Osteocyte (in vitro differentiated cells): ENCODE measurements at regions not wholly inside any gene's neighbourhood (a gene's known extent, or its start where the extent isn't known, plus 50 kb on each side); places are given as distances from the start of the nearest gene placed in this dataset.

Experiments used
- DNase-seq: peaks from one replicate; pipeline ENCODE4 v3.0.0; 2021; ENCODE audit warnings: mixed read lengths; ENCODE audit not compliant: unreplicated experiment; ENCODE audit errors: extremely low spot score
- H3K27ac Mint-ChIP-seq: one replicate; pipeline ENCODE4 v1.8.0; 2021; ENCODE audit warnings: mild to moderate bottlenecking, mixed read lengths; ENCODE audit not compliant: unreplicated experiment
- H3K27me3 Mint-ChIP-seq: one replicate; pipeline ENCODE4 v1.8.0; 2021; ENCODE audit warnings: mixed read lengths; ENCODE audit not compliant: unreplicated experiment
- H3K36me3 Mint-ChIP-seq: one replicate; pipeline ENCODE4 v1.8.0; 2021; ENCODE audit warnings: mixed read lengths; ENCODE audit not compliant: unreplicated experiment
- H3K4me1 Mint-ChIP-seq: one replicate; pipeline ENCODE4 v1.8.0; 2021; ENCODE audit warnings: mixed read lengths; ENCODE audit not compliant: unreplicated experiment
- H3K4me3 Mint-ChIP-seq: one replicate; pipeline ENCODE4 v1.8.0; 2021; ENCODE audit warnings: mild to moderate bottlenecking, moderate library complexity, mixed read lengths; ENCODE audit not compliant: unreplicated experiment
- H3K9me3 Mint-ChIP-seq: one replicate; pipeline ENCODE4 v1.8.0; 2021; ENCODE audit warnings: mixed read lengths; ENCODE audit not compliant: unreplicated experiment
- TF ChIP-seq, protein P1 (sequence below): fragments of 200-600 bp; sonication (generic); IDR thresholded peaks from 2 replicates; pipeline ENCODE4 v1.5.0; 2021; ENCODE audit warnings: antibody characterized with exemption, mild to moderate bottlenecking, moderate library complexity

DNA sequence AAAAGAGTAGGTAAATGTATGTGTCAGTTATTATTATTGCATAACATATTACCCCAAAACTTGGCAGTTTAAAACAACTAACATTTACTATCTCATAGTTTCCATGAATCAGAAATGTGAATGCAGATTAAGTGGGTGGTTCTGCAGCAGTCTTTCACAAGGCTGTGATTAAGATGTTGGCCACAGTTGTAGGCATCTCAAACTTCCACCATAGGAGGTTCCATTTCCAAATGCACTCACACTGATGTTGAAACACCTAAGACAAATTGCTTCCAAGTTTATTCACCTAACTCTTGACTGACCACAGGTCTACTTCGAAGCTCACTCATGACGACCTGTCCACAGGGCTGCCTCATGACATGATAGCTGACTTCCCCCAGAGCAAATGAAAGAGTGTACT is 360.8 kb downstream of the GRB14 start:
- Mint-ChIP-seq H3K27ac (no peak overlapping the region), H3K9me3 (no peaks in the 10 kb centered on the region), H3K4me3 (no peak overlapping the region), H3K36me3 (no peaks in the 10 kb centered on the region), H3K27me3 (peaks cover 2% of the 10 kb centered on the region), H3K4me1 (no peaks in the 10 kb centered on the region)
- TF ChIP-seq, protein P1, sequence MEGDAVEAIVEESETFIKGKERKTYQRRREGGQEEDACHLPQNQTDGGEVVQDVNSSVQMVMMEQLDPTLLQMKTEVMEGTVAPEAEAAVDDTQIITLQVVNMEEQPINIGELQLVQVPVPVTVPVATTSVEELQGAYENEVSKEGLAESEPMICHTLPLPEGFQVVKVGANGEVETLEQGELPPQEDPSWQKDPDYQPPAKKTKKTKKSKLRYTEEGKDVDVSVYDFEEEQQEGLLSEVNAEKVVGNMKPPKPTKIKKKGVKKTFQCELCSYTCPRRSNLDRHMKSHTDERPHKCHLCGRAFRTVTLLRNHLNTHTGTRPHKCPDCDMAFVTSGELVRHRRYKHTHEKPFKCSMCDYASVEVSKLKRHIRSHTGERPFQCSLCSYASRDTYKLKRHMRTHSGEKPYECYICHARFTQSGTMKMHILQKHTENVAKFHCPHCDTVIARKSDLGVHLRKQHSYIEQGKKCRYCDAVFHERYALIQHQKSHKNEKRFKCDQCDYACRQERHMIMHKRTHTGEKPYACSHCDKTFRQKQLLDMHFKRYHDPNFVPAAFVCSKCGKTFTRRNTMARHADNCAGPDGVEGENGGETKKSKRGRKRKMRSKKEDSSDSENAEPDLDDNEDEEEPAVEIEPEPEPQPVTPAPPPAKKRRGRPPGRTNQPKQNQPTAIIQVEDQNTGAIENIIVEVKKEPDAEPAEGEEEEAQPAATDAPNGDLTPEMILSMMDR = no peak
- no peak for DNase-seq

DNA sequence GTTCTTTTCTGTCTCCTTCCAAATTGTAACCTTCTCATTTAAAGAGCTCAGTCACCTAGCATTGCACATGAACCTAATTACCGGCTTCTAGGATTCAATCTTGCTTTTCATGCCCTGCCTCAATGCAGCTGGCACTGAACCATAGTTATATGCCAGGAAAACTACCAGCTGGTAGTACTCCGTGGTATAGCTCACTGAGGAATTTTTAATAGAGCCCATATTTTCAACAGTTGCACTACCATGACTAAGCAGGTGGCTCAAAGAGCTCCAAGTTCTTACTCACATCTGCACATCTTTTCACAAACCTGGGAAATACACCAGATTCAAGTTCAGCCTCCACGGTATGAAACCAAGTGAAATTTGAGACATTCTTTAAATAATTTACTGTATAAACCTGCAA is 363.5 kb downstream of the GRB14 start:
- Mint-ChIP-seq H3K4me3 (no peak overlapping the region), H3K36me3 (no peaks in the 10 kb centered on the region), H3K9me3 (no peaks in the 10 kb centered on the region), H3K27me3 (no peaks in the 10 kb centered on the region), H3K27ac (no peak overlapping the region), H3K4me1 (no peaks in the 10 kb centered on the region)
- TF ChIP-seq, protein P1 = no peak
- no peak for DNase-seq

DNA sequence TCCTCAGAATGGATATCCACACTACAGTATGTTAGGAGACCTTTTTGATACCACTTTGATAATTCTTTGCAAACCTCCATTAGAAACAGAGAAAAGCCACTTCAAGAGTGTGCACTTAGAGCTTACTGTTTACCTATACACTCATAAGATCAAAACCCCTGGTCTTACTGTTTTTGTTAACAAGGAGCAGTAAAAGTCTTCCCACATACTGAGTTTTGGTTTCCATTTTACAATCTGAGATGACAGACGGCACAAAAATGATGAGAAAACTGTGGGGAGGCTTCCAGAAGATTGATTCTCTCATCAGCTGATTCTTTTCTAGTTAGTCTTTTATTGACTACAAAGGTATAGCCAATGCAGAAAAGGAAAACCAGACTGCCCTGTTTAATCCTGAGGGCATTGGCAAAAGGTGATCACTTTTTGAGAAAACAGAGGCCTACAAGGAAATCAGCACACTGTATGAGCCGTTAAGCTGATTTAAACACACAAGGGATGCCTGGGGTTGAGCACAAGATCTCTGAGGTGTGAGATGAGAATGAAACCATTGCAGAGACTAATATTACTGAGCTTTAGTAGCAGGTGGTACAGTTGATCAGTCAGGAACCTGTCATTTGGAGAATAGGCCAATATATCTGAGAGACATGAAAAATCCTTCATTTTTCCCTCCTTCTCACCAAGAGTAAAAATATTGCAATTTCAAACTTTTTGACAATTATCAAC is 368.6 kb downstream of the GRB14 start:
- TF ChIP-seq, protein P1 = no peak
- no peaks in the 10 kb centered on the region for H3K27me3 Mint-ChIP-seq
- H3K27ac Mint-ChIP-seq = no peak overlapping the region
- no peaks in the 10 kb centered on the region for H3K36me3 Mint-ChIP-seq
- H3K4me1 Mint-ChIP-seq = no peaks in the 10 kb centered on the region
- H3K4me3 Mint-ChIP-seq = no peak overlapping the region
- DNase-seq = no peak
- H3K9me3 Mint-ChIP-seq = no peaks in the 10 kb centered on the region

DNA sequence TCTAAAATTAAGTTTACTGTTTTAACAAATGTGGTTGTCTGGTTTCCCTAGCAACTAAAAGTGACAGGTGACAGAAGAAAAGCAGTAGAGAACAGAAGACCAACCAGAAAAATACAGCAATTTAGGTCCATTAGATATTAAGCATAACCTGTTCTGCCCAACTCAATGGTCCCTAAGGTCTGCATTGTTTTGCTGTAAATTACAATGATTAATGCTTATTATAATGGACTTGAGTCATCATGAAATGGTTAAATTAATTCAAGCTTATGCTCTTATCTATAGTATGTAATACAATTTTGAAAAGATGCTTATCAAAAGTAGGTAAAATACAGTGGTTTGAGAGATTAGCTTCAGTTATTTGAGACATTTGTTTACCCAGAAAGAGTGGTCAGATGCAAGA is 378.0 kb downstream of the GRB14 start:
- Mint-ChIP-seq H3K9me3 (peaks cover 3% of the 10 kb centered on the region), H3K4me1 (no peaks in the 10 kb centered on the region), H3K27ac (no peak overlapping the region), H3K4me3 (no peak overlapping the region), H3K36me3 (no peaks in the 10 kb centered on the region), H3K27me3 (peaks cover 7% of the 10 kb centered on the region)
- TF ChIP-seq, protein P1 = no peak
- no peak for DNase-seq

DNA sequence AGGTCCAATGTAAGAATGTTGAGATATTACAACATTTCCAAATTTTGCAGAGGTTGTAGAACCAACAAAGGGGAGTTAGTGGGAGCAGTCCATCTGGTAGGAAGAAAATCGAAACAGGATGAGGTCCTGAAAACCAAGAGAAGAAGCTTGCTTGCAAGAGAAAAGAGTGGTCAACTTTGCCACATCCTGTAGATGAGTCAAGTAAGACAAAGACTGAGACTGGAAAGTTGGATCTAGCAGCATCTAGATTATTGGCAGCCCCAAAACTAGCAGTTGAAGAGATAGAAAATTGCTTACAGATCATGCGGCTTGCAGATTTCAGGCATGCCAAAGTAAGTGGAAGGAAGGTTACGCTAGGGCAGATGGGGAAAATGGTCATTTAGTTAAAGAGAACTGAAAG is 378.9 kb downstream of the GRB14 start:
- no peaks in the 10 kb centered on the region for H3K36me3 Mint-ChIP-seq

More for the DNA sequence above, 378.9 kb downstream of the GRB14 start:
- Mint-ChIP-seq H3K27me3 (peaks cover 7% of the 10 kb centered on the region), H3K9me3 (peaks cover 3% of the 10 kb centered on the region), H3K27ac (no peak overlapping the region), H3K4me3 (no peak overlapping the region), H3K4me1 (no peaks in the 10 kb centered on the region)
- TF ChIP-seq, protein P1 = no peak
- no peak for DNase-seq
